ENCODE measurements at regions not wholly inside any gene's neighbourhood (a gene's known extent, or its start where the extent isn't known, plus 50 kb on each side); places are given as distances from the start of the nearest gene placed in this dataset.
"Not testable (repeated sequence)": the region's sequence is repeated elsewhere in the genome, so short reads cannot be mapped to it uniquely, and the experiment has no call there.

DNA sequence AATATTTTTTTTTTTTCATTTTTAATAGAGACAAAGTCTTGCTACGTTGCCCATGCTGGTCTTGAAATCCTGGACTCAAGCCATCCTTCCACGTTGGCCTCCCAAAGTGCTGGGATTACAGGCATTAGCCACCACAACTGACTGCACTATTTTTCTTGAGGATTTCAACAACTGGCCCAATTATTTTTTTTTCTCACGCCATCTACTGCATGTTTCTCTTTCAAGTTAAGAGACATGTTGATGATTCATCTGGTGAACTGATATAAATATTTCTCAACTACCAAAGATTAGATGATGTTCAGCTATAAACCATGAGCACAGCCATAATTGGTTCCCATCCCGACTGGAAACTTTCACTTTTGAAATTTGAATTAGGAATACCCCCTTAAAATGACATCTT, 688.4 kb upstream of the SYT4 start:
- intact Hi-C loops (cut with DNase I; ENCODE audit: low total_unique reads) = no loop called here
- TF ChIP-seq, protein P1, sequence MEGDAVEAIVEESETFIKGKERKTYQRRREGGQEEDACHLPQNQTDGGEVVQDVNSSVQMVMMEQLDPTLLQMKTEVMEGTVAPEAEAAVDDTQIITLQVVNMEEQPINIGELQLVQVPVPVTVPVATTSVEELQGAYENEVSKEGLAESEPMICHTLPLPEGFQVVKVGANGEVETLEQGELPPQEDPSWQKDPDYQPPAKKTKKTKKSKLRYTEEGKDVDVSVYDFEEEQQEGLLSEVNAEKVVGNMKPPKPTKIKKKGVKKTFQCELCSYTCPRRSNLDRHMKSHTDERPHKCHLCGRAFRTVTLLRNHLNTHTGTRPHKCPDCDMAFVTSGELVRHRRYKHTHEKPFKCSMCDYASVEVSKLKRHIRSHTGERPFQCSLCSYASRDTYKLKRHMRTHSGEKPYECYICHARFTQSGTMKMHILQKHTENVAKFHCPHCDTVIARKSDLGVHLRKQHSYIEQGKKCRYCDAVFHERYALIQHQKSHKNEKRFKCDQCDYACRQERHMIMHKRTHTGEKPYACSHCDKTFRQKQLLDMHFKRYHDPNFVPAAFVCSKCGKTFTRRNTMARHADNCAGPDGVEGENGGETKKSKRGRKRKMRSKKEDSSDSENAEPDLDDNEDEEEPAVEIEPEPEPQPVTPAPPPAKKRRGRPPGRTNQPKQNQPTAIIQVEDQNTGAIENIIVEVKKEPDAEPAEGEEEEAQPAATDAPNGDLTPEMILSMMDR (IDR thresholded peaks at IDR 0.05) = no peak
- no peak for TF ChIP-seq POLR2A (IDR thresholded peaks at IDR 0.05)
- WGBS, 2 donors = 74 to 83% methylated on average over 4 of the region's 4 CpGs
- H3K4me3 ChIP-seq (ENCODE audit: low read depth, poor library complexity, severe bottlenecking) = no peak overlapping the region
- DNase-seq (ENCODE audit: low spot score in 2 of 2) = no peak

DNA sequence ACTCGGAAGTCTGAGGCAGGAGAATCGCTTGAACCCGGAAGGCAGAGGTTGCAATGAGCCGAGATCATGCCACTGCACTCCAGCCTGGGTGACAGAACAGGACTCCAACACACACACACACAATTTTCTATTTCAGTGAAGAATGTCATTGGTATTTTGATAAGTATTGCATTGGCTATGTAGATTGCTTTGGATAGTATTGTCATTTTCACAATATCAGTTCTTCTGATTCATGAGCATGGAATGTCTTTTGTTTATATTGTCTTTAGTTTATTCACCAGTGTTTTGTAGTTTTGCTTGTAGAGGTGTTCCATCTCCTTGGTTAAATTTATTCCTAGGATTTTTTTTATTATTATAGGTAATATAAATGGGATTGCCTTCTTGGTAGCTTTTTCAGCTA, 693.4 kb upstream of the SYT4 start:
- WGBS, 2 donors = 95 to 98% methylated on average over 4 of the region's 4 CpGs
- intact Hi-C loops (cut with DNase I; ENCODE audit: low total_unique reads) = no loop called here
- DNase-seq (ENCODE audit: low spot score in 2 of 2) = no peak
- TF ChIP-seq POLR2A (IDR thresholded peaks at IDR 0.05) = no peak
- TF ChIP-seq, protein P1 (IDR thresholded peaks at IDR 0.05) = no peak
- H3K4me3 ChIP-seq (ENCODE audit: low read depth, poor library complexity, severe bottlenecking) = no peak overlapping the region

DNA sequence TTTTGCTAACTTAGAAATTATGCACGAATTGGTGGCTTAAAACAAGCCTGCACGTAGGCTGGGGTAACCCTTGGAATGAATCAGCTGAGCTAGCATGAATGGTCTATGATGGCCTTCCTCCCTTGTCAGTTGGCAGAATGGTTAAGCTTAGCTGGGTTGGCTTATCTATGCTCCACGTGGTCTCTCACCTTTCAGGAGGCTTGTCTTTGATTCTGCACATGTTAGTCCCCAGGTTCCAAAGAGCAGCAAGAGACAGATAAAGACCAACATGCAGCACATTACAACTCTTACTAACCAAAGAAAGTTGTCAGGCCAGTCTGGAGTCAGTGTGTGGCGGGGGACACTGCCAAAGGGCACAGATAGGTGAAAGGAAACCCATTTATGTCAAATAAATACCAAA, 700.9 kb upstream of the SYT4 start:
- DNase-seq (ENCODE audit: low spot score in 2 of 2) = no peak
- no peak overlapping the region for H3K4me3 ChIP-seq (ENCODE audit: low read depth, poor library complexity, severe bottlenecking)
- 80 to 82% methylated on average over 4 of the region's 4 CpGs for whole genome bisulfite sequencing, 2 donors
- intact Hi-C loops (cut with DNase I; ENCODE audit: low total_unique reads) = no loop called here
- no peak for TF ChIP-seq POLR2A (IDR thresholded peaks at IDR 0.05)
- TF ChIP-seq, protein P1 (IDR thresholded peaks at IDR 0.05) = no peak

DNA sequence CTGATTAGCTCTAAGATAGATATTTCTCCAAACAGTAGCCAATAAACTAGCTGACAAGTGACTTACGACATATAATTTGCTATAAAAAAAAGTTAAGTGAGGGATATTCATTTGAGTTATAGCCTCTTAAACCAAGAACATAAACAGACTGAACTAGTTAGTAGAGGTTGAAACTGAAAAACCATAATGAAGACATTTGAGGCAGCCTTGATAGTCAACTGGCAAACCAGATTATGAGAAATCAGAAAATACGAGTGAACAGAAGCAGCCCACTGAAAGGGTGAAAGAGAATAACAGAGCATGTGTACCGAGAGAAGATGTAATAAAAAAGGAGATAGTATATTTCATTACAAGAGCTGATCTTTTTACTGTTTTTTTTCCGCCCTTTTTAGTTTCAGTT, 698.1 kb upstream of the SETBP1 start:
- H3K4me3 ChIP-seq (ENCODE audit: low read depth, poor library complexity, severe bottlenecking) = no peak overlapping the region
- intact Hi-C loops (cut with DNase I; ENCODE audit: low total_unique reads) = no loop called here
- no peak for TF ChIP-seq POLR2A (IDR thresholded peaks at IDR 0.05)
- WGBS, 2 donors = 77 to 83% methylated on average over 4 of the region's 4 CpGs
- no peak for DNase-seq (ENCODE audit: low spot score in 2 of 2)

DNA sequence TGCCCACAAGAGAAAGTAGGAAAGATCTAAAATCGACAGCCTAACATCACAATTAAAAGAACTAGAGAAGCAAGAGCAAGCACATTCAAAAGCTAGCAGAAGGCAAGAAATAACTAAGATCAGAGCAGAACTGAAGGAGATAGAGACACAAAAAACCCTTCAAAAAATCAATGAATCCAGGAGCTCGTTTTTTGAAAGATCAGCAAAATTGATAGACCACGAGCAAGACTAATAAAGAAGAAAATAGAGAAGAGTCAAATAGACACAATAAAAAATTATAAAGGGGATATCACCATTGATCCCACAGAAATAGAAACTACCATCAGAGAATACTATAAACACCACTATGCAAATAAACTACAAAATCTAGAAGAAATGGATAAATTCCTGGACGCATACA, 693.6 kb upstream of the SETBP1 start:
- intact Hi-C loops (cut with DNase I; ENCODE audit: low total_unique reads); DNase-seq (ENCODE audit: low spot score in 2 of 2); H3K4me3 ChIP-seq (ENCODE audit: low read depth, poor library complexity, severe bottlenecking): not testable (repeated sequence)
- 83 to 88% methylated on average over 4 of the region's 4 CpGs for WGBS, 2 donors

DNA sequence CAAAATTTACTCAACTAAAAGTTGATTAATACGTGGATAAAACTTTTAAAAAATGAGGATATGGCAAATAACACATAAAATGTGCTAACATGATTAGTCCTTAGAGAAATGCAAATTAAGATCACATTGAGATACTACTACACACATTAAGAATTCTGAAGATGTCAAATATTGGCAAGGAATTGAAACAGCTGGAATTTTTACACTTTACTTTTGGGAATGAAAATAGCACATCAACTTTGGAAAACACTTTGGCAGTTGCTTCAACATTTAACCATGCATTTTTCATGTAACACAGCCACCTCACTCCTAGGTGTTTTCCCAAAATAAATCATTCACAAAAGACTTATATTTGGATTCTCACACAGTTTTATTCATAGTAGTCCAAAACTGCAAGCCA, 687.9 kb upstream of the SETBP1 start:
- TF ChIP-seq POLR2A (IDR thresholded peaks at IDR 0.05) = no peak
- TF ChIP-seq, protein P1 (IDR thresholded peaks at IDR 0.05) = no peak
- DNase-seq (ENCODE audit: low spot score in 2 of 2) = no peak
- intact Hi-C loops (cut with DNase I; ENCODE audit: low total_unique reads) = no loop called here
- WGBS, 2 donors = 37 to 54% methylated on average over 1 of the region's 1 CpG
- H3K4me3 ChIP-seq (ENCODE audit: low read depth, poor library complexity, severe bottlenecking) = no peak overlapping the region

DNA sequence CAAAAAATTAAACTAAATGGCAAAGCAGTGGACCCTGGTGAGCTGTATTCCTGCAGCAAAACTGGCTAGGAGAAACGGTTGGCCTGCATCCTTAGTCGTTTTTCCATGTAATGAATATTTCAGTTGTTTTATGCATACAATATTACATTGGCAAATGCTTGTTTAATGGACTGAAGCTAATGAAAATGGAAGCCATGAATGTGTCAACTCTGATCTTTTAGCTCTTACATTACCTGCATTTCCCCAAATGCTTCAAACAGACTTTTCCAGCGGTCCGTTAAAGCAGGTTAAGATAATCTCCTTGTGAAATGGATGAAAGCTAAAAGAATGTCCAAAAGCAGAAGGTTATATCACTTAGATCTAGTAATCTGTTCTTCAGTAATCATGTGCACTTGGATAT, 686.3 kb upstream of the SETBP1 start:
- TF ChIP-seq, protein P1 (IDR thresholded peaks at IDR 0.05) = no peak
- no peak for TF ChIP-seq POLR2A (IDR thresholded peaks at IDR 0.05)
- DNase-seq (ENCODE audit: low spot score in 2 of 2) = no peak
- no peak overlapping the region for H3K4me3 ChIP-seq (ENCODE audit: low read depth, poor library complexity, severe bottlenecking)
- 77 to 83% methylated on average over 4 of the region's 4 CpGs for WGBS, 2 donors
- intact Hi-C loops (cut with DNase I; ENCODE audit: low total_unique reads) = no loop called here
